ENCODE measurements at regions not wholly inside any gene's neighbourhood (a gene's known extent, or its start where the extent isn't known, plus 50 kb on each side); places are given as distances from the start of the nearest gene placed in this dataset.

GRCh38 chr4:130203571-130203970 is 1107.6 kb downstream of the C4orf33 start:
- no peak for TF ChIP-seq YY1 (IDR thresholded peaks at IDR 0.05; ENCODE audit: insufficient read depth, insufficient read length)
- no peak for TF ChIP-seq ZNF274 (IDR thresholded peaks at IDR 0.05; ENCODE audit: low read depth, low read length)
- TF ChIP-seq SUZ12 (IDR thresholded peaks at IDR 0.05; ENCODE audit: extremely low read depth, insufficient read depth, insufficient read length) = no peak
